HG03558 (cell line): ENCODE measurements at regions not wholly inside any gene's neighbourhood (a gene's known extent, or its start where the extent isn't known, plus 50 kb on each side); places are given as distances from the start of the nearest gene placed in this dataset.
A peak's percentile ranks its signal among the peaks of the same experiment; 100 is the strongest.
"Not testable (repeated sequence)": the region's sequence is repeated elsewhere in the genome, so short reads cannot be mapped to it uniquely, and the experiment has no call there.

Experiments
- ATAC-seq: cut with Tn5 transposase; IDR thresholded peaks from one replicate; pipeline ENCODE4 v1.9.1; 2021; ENCODE audit warnings: moderate number of reproducible peaks; ENCODE audit not compliant: unreplicated experiment; ENCODE audit errors: extremely low read depth

DNA sequence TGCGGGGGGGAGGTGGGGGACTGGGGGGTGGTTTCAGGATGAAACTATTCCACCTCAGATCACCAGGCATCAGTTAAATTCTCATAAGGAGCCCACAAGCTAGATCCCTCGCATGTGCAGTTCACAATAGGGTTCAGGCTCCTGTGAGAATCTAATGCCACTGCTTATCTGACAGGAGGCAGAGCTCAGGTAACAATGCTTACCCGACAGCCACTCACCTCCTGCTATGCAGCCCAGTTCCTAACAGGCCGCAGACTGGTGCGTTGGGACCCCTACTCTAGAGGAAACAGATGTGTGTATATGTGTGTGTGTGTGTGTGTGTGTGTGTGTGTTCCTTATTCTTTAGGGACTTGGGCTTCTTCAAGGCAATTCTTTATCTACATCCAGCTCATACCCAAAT, 352.3 kb upstream of the CCNH start:
- ATAC-seq: no peak

DNA sequence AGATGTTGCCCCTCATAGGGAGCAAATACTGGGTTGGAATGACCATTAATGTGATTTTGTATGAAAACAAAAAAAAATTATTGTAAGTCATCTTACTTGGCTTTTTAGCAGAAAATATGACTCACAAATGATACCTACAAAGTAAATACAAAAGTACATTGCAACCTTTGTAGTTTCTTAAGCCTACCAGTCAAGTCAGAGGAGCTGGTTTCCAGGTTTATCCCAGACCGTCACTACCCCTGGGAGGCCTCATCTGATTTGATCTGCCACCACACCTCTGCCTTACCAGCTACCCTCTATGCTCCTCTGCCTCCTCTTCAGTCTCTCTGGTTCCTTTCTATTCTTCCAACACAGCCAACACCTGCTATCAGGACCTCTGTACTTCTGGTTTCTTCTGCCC, 349.9 kb upstream of the CCNH start:
- no peak for ATAC-seq

DNA sequence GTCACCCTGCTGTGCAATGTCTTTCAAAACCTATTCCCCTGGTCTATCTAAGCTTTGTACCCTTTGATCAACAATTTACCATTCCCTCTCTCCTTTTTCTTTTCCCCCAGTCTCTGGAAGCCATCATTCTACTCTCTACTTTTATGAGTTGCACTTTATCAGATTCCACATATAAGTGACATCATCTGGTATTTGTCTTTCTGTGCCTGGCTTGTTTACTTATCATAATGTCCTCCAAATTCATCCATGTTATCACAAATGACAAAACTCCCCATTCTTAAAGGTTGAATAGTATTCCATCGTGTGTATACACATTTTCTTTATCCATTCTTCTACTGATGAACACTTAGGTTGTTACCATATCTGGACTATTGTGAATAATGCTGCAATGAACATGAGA, 344.2 kb upstream of the CCNH start:
- ATAC-seq: no peak

DNA sequence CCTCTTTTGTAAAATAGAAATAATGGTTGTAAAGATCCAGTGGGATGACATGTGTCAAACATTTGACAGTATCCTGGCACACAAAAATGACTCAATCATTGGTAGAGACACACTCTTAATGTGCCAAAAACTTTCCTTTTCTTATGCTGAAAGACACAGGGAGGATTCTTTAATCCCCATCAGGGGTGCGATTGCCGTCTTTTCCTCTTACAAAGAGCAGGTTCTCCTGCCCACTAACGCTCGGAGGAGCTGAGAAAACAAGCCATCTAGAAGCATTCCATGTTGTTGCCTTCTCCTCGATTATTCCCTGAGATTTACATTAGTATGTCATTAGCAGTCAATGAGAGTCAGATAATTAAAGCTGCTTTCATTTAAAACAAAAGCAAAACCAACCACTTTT, 342.6 kb upstream of the CCNH start:
- ATAC-seq: no peak

DNA sequence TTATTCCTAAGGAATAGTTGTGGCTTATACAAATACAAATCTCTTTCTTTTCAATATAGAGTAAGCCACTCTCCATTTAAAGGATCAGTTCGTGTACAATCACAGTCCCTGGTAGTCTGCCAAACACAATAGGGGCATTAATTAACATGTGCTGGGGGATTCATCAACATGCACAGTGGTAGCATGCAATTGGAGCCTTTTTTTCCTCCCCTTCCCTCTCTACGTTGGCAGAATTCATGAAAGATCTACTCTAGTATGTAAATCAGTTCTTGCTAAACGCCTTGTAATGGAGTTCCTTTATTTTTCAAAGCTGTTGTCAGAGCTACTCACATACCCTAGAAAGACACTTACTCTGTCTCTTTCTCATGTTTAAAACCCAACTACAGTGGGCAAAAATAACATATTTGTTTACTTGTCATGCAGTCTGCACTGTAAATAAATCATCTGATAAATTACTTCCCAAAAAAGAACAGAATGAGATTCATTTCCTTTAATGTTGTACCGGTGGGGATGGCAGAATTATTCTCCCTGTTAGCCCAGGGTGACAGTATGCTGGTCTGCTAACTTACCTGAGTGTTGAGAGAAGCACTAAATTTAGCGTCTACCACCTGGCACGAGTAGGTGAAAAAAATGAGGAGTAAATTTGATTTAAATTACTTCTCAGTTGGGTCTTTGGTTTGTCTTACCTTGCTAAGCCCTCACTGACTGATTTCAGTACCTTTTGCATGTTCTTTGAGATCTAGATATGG, 341.5 kb upstream of the CCNH start:
- no peak for ATAC-seq

DNA sequence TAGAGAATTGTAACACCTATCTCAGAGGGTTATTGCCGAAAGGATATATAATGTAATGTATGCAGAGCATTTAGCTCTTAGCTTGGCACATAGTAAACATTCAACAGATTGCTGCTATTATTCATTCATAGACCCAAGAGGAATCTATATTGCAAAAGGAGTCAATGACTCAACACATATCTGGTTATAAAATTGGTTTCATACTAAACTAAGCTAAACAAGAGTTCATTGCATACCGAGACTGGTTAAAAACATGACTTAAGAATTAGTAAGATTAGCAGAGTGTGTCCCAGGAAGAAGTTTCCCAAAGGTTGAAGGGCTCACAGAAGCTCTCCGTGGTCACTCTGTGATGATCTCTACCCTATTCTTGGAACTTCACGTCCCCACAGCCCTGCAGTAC, 339.6 kb upstream of the CCNH start:
- no peak for ATAC-seq

DNA sequence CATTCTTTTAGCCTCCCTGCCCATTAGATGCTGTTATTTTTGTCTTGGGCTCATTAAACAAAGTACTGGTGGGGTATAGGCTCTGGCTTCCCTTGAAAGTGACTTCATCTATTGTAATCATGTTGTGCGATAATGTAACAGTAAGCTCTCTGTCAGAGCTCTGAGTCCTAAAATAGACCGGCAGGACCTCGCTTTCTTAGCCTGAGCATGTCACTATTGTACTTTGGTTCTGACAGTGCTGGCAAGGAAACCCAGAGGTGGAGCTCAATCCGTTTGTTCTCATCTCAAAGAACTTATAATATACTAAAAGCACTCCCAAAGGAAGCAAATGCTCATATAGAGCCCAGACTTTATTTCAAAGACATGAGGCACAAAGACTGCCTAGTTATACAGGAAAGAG, 339.1 kb upstream of the CCNH start:
- no peak for ATAC-seq

DNA sequence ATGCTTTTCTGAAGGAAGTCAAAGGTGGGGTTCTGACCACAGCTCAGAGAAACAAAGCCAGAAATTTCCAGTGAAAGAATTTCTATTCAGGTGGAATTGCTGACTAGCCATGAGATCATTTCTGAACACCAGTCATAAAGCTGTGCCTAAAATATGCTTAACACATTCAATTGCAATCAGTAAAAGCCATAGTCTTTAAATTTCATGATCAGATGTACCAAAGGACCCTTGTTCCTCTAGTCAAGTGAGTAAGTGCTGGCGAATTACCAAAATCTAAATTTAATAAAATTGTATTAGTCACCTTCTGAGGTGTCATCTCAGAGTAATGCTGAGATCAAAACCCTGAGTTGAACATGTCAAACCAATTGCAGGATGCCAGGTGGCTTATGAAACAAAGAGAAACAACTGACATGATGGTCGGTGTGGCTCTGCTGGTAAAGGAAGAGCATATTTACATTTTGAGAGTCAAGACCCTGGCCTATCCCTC, 334.2 kb upstream of the CCNH start:
- no peak for ATAC-seq

DNA sequence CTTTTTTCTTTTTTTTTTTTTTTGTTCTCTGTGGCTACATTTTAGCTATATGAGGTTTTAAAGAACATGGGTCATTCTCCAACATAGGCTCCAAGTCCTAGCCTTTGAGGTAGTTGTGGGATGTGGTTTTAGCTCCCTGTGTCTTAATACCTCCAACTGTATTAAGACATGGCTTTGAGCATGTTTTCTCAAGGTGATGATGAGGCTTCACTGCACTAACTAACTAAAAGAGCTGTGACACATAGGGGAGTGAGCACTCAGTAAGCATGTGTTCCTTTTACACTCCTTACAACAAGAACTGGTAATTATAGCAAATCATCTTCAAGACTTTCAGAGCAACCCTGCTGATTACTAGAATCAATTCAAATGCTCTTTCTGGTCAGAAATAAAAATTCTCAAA, 333.6 kb upstream of the CCNH start:
- no peak for ATAC-seq

DNA sequence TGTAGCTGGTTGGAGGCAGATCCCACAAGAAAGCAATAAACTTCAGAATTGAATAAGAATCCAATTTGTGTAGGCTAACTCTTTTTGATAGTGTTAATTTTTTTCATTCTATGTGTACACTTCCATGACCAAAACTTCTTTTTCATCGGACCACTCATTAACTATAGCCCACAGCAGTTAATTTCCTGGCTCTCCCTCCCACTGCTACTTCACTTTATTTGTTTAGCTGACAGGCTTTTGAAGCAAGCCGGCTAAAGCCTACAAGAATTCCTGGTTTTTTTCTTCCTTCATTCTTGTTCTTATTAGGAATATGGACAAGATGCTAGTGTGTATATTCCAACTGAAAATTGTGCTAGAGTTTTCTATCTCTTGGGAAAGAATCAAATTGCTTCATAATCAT, 329.2 kb upstream of the CCNH start:
- ATAC-seq: no peak

DNA sequence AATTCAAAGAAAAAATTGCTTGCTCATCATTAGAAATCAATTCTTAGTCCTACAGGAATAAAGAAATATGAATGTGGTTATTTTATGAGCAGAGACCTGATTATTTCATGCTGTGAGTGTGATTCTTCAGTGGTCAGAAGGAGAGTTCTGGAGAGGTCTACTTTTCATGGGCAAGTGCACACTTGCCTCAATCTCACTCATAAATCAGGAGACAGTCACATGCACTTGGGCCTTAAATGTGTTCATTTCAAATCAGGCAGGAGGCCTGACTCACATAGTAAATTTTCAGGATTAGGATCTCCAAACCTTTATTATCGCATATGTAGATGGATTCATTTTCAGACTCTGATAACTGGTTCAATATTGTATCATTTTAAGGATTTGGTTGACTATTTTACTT, 323.2 kb upstream of the CCNH start:
- ATAC-seq: no peak

DNA sequence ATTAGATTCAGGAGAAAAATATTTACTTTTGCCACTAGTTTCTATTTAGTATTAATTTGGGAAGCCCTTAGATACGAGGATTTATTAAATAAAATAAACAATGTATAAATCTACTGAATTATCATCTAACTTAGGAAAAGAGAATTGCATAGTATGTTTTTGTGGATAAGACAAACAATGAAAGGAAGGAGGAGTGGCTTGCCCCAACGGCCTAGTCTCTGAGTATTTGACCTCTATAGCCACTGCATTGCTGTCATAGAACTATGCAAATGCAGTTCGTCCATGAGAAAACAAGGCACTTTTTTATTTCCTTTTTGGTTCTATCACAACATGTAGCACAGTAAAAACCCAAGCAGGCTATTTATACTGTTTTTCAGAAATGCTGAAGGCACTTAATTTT, 321.2 kb upstream of the CCNH start:
- ATAC-seq: no peak

DNA sequence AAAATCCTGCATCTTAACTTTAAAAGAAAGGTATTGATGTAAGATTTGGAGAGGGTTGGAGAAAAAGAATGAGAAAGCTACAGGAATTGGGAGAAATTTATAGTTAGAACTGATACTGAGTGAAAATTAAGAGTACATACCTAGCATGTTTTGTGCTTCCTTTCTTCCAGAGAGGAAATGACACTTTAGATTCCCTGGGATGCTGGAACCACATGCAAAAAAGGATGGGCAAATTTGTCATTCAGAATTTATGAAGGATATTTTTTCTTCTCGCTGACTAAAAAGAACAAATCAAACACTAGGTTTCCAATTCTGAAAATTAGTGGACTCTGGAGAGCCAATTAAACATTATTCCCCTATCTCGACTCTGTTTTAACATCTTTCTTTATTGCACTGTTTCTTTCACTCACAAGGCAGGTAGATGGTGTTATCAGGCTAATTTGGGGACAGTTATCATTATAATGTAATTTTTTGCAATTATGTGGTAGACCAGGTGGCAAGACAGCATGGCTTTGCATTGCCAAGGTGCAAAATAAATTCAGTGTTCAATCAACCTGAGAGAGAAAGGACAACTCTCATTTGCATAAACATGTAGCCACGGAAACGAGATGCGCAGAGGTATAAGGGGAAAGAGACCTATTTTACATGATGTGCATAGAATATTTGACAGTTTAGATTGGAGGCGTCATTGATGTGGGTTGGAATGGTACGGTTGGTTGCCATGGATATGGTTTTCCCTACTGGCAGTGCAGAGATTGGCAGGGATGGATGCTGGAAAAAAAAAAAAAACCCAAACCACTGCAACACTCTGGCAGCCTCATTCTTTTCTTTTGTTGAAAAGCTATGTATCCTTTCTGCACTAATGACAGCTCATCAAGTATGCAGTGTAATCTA, 320.4 kb upstream of the CCNH start:
- no peak for ATAC-seq

DNA sequence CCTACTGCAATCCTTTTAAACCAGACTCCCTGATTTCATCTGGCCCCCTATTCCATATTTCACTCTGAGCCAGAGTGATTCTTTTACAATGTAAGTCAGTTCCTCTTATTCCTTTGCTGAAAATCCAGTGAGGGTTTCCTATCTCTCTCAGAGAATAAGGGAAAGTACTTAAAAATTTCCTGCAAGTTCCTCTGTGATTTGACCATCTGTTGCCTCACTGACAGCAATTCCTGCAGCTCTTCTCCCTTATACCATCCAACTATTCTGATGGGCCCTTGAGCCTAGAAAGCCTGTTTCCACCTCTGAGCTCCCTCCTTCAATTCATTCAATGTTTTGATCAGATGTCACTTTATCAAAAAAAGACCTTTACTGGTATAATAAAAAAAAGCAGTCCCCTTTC, 317.1 kb upstream of the CCNH start:
- no peak for ATAC-seq

DNA sequence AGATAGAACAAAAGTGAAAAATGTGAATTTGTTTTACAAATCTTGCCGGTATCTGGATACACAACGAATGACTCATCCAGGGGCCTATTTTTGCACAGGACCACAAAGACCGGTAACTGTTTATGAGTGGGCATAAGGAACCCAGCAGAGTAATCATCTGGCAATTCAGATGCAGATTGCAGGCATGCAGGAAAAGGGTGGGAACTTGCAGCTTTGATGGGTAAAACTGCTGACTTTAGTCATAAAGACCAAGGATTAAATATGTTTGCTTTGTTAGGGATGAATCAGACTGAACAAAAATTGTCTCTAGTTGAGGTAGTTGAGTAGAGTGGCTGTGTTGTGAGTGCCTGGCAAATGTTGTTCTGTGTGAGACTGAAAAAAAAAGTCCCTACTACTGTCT, 309.6 kb upstream of the CCNH start:
- no peak for ATAC-seq

DNA sequence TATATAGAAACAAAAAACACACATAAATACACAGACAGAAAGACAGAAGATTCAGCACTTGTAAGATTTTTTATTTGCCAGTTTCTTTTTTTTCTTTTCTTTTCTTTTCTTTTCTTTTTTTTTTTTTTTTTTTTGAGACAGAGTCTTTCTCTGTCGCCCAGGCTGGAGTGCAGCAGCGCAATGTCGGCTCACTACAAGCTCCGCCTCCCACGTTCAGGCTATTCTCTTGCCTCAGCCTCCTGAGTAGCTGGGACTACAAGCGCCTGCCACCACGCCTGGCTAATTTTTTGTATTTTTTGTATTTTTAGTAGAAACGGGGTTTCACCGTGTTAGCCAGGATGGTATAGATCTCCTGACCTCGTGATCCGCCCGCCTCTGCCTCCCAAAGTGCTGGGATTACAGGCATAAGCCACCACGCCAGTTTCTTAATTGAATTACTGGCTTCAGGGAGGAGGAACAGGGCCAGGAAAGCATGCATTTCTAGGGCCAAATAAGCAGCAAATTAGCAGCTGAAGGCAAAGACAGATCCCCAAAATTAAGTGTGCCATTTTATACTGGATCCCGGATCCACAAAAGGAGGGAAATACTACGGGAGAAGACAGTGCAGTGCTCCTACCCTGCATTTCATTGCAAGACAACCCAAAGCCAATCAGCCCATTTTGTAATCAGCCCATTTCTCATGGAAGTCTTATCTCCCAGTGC, 305.6 kb upstream of the CCNH start:
- ATAC-seq: not testable (repeated sequence)

DNA sequence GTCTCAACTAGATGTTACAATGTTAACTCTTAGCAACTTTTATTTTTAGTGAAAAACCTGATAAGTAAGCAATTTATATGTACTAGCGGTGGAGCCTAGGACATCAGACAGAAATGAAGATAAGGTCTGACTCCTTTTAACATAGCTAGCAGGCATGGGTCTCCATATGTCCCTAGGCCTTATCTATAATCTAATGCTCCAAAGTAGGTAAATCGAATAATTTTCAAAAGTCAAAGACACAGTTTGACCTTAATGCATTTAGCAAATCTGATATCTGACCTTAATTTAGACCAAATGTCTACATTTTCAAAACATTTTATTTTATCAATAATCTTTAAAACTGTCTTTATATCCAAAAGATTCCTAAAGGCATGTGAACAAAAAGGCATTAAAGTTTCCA, 305.0 kb upstream of the CCNH start:
- no peak for ATAC-seq

DNA sequence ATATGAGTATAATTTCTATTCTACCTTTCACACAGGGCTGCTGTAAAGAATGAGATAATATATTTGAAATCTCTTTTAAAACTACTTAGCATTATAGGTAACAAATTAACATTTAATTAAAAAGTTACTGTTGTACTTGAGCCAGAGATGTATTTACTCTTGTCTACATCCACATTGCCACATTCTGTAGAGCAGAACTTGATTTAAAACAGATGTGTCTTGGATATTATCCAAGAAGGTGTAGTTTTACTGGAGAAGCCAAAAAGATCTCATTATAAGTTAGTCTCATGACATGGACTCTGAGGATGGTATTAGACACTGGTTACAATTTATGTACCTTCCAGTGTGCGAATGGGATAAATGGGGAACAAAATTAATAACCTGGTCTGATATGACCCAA, 293.1 kb upstream of the CCNH start:
- ATAC-seq: no peak

DNA sequence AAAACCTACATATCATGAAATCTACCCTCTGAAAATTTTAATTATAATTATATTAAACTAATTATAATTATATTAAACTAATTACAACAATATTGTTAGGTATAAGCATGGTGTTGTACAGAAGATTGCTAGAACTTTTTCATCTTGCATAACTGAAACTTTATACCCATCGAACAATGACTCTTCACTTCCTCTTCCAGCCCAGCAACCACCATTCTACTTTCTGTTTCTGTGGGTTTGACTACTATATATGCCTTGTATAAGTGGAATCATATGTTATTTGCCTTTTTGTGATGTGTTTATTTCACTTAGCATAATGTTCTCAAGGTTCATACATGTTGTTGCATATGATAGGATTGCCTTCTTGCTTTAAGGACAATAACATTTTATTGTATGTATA, 274.2 kb upstream of the CCNH start:
- ATAC-seq: peak; percentile 90

DNA sequence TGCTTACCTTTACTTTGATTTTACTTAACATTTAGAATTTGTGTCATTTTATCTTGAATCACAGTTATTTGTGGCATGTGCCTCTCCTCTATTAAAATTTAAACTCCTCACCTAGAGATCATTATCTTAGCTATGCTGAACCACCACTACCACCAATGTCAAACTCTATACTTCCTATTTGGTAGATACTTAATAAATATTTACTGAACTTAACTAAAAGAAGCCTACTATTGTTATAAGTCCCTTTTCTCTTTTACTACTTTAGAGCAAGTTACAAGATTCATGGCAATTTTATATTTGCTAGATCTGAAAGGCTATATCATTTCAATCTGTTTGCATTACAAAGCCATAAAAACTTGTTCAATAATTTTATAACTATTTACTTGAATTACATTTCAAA, 273.3 kb upstream of the CCNH start:
- no peak for ATAC-seq

DNA sequence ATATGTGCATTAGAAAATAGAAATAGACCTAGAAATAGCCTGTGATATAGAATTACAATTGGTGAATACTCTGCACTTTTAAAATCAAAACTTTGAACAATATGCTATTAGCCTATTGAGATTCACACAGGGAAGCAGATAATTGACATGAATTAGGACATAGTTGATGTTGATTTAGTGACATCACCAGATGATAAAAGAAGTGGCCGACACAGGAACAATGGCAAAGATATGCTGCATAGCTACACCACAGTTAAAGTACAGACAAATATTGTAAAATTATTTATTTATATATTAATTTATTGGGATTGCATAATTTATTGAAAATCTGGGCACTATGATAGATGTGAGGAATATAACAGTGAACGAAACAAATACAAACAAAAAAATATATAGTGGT, 261.5 kb upstream of the CCNH start:
- ATAC-seq: no peak
